GM18870 (cell line): ENCODE measurements at regions not wholly inside any gene's neighbourhood (a gene's known extent, or its start where the extent isn't known, plus 50 kb on each side); places are given as distances from the start of the nearest gene placed in this dataset.
"Not testable (repeated sequence)": the region's sequence is repeated elsewhere in the genome, so short reads cannot be mapped to it uniquely, and the experiment has no call there.

Experiments
- ATAC-seq: cut with Tn5 transposase; IDR thresholded peaks from one replicate; pipeline ENCODE4 v1.9.1; 2021; ENCODE audit warnings: moderate library complexity; ENCODE audit not compliant: unreplicated experiment

DNA sequence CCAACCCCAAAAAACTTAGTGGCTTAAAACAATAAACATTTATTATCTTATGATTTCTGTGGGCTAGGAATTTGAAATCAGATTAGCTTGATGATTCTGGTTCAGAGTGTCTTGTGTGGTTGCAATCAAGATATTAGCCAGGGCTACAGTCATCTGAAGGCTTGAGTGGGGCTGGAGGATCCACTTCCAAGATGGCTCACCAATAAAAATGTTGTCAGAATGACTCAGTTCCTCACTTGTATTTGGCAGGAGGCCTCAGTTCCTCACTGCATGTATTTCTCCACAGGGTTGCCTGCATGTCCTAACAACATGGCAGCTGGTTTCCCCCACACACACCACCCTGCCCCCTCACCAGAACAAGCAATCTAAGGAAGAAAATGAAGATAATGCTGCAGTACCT, 98.2 kb upstream of the NIPBL start:
- no peak for ATAC-seq

DNA sequence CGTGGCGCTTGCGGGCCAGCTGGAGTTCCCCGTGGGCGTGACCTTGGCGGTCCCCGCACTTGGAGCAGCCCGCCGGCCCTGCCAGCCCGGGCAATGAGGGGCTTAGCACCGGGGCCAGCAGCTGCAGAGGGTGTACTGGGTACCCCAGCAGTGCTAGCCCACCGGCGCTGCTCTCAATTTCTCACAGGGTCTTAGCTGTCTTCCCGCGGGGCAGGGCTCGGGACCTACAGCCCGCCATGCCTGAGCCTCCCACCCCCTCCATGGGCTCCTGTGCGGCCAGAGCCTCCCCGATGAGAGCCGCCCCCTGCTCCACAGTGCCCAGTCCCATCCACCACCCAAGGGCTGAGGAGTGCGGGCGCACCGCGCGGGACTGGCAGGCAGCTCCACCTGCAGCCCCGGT, 94.0 kb upstream of the NIPBL start:
- ATAC-seq, result not testable (repeated sequence)

DNA sequence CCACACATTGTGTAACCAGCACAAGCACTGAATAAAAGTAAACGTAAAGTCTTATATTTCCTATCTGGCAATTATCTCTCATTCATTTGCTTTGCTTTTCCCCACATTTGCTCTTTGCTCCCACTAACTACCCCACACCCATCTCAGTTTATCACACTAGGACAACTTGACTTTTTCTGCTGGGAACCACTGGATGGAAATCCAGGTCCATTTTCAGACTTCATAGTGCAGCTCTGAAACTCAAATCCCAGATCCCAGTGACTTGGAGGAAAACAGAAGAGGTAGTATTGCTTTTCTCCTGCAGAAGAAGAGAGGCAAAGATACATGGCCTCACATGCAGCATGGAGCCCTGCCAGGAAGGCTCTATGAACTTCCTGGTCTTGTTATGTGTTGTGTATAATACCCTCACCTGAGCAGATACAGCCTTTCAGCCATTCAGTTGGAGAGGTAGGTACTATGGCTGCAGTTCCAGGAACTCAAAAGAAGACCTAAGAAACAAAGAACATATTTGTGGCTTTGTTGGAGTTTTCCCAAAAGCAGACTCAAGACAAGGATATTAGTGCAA, 90.0 kb upstream of the NIPBL start:
- no peak for ATAC-seq

DNA sequence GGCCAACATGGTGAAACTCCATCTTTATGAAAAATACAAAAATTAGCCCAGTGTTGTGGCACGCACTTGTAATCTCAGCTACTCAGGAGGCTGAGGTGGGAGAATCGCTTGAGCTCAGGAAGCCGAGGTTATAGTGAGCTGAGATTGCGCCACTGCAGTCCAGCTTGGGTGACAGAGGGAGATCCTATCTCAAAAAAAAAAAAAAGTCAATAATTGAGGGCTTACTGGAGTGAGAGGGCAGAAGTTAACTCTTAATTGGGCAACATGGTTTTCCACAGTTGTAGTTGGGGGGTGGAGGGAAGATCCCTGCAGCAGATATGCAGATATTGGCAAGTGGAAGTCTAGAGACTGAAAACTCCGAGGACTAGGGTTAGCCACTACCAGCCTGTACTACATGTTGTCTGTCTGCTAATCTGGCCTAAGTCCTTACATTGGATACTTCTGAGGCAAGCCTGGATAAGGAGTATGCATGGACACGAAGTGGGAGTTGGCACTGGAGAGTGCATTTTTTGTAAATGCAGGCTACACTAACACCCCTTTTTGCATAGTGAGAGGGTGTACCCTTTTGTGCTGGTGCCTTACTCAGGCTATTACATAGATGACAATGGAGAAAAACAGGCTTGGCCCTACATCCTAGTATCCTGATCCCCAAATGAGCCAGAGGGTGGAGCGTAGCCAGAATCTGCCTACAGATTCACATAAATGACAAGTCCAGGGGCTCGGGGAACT, 89.0 kb upstream of the NIPBL start:
- no peak for ATAC-seq

DNA sequence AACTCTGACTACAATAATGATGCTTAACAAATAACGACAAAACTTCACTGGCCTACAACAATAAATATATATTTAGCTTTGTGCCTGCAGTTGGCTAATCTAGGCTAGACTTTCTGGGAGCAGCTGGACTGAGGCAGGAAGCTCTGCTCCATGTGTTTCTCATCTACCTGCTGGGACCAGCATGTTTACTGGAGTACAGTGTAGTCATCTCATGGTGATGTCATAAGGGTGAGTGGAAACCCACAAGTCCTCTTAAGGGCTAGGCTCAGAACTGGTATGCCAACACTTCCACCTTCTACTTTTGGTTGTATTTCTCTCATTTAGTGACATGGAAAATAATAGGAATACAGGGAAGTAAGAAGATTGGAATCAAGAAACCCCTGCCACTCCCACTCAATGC, 85.7 kb upstream of the NIPBL start:
- no peak for ATAC-seq

DNA sequence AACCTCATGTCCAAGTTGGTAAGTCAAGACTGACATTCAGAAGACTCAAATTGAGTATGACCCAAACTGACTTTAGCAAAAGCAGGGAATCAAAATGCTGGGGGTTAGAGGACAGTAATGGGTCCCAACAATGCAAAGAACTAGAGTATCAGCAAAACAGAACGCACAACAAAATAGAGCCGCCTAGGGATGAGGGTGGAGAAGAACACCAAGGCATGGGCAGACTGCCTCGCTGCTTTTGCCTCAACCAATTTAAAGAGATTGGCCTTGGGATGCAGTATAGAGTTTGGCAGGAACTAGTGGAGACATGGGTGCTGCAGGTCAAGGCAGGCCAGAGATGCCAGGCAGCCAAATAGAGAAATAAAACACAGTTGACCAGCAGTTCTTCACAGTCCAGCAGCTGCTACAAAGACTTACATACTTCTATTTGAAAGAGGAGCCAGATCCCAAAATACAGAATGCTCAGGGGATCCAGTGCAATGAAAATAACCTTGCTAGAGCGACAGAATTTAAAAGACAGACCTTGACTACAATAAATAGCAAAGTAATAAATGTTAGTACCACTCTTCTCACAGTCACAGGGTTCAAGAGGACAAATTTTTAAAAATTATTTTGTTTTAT, 83.9 kb upstream of the NIPBL start:
- ATAC-seq, result no peak

DNA sequence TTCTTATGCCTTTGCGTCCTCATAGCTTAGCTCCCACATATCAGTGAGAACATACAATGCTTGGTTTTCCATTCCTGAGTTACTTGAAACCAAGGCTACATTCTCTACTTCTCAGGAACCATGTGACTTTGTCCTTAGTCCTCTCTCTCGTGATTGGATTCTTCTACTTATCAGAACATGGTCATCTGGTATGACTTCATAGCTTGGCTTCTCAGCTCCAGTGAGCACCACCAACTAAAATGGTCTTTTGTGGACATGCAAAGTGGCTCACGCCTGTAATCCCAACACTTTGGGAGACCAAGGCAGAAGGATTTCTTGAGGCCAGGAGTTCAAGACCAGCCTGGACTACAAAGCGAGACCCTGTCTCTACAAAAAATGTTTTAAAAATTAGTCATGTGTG, 81.2 kb upstream of the NIPBL start:
- ATAC-seq, result no peak

DNA sequence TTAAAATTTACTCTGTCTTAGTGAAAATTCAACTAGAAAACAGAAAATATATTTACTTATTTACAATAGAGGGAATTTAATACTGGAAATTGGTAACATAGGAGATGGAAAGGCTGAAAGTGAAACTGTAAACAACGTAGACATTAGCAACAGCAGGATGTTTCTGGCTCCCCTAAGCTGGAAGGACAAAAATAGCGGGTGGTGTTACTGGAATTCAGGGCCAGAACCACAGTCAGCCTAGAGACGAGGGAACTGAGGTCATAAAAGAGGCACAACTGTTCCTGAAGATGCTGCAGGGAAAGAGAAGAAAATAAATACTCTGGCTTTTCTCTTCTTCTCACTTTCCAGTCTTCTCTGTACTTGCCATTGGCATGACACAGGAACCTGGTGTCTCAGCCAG, 80.4 kb upstream of the NIPBL start:
- ATAC-seq, result no peak

DNA sequence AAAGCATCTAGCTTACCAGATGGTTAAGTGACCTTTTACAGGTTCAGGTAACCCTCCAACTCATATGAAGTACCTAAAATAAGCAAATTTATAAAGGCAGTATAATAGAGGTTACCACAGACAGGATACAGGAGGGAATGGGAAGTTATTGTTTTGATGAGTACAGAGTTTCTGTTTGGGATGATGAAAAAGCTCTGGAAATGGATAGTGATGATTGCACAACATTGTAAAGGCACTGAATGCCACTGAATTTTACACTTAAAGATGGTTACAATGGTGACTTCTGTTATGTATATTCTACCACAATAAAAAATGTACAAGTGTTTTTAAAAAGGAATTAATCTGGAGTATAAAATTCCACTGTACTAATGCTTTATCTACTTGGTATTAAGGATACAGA, 75.0 kb upstream of the NIPBL start:
- no peak for ATAC-seq

DNA sequence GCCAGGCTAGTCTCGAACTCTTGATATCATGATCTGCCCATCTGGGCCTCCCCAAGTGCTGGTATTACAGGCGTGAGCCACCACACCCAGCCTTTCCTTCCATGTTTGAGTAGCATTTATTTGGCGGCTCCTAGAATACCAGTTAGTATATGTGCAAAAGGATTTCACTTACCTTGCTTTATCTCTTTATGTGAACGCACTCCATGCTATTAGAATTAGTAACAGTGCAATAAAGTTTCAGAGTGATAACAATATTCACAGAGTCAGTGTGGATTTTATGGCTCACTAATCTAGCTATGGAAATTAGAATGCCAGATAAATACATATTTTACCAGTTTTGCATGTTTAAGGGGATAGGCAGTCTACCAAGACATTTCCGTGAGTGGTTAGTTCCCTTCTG, 74.4 kb upstream of the NIPBL start:
- no peak for ATAC-seq

DNA sequence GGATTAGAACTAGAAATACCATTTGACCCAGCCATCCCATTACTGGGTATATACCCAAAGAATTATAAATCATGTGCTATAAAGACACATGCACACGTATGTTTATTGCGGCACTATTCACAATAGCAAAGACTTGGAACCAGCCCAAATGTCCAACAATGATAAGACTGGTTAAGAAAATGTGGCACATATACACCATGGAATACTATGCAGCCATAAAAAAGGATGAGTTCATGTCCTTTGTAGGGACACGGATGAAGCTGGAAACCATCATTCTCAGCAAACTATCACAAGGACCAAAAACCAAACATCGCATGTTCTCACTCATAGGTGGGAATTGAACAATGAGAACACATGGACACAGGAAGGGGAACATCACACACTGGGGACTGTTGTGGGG, 63.3 kb upstream of the NIPBL start:
- not testable (repeated sequence) for ATAC-seq

DNA sequence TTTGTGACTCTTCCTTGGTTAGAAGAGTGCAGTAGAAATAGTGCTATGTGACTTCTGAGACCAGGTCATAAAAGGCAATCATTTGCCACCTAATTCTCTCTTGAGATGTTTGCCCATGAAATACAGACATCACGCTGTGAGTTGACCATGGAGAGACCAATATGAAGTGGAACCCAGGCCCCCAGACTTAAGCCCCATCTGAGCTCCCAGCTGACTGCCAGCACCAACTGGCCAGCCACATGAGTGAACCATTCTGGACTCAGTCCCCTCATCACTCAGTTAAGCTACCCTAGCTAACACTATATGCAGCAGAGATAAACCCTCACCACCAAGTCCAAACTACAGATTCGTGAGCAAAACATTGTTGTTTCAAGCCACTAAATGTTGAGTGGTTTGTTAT, 60.7 kb upstream of the NIPBL start:
- ATAC-seq, result no peak

DNA sequence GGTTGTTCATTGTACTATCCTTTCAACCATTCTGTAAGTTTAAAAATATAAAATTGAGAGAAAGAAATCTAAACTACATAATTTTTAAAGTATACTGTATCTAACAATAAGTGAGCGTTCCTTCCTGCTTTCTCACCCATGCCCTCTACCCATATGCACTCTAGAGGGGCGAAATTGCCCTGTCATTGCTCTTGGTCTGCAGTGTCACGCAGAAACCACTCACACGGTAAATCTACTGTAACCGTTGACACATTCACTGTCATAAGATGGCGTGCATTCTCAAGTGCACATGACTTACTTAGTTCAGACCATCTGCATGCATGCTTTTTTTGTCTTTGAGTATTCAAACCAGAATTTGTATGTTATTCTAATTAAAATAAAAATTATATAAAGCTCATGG, 55.7 kb upstream of the NIPBL start:
- no peak for ATAC-seq

DNA sequence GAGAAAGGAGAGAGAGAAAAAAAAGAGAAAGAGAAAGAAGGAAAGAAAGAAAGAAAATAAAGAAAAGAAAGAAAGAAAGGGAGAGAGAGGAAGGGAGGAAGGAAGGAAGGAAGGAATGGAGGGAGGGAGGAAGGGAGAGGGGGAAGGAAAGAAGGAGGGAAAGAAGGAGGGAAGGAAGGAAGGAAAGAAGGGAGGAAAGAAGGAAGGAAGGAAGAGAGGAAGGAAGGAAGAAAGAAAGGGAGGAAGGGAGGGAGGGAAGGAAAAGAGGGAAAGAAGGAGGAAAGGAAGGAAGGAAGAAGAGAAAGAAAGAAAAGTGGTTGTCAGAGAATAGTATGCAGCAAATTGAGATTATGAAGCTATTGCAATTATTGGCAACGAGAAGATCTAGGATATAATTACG, 49.9 kb upstream of the NIPBL start:
- no peak for ATAC-seq
